ENCODE measurements at regions not wholly inside any gene's neighbourhood (a gene's known extent, or its start where the extent isn't known, plus 50 kb on each side); places are given as distances from the start of the nearest gene placed in this dataset.

DNA sequence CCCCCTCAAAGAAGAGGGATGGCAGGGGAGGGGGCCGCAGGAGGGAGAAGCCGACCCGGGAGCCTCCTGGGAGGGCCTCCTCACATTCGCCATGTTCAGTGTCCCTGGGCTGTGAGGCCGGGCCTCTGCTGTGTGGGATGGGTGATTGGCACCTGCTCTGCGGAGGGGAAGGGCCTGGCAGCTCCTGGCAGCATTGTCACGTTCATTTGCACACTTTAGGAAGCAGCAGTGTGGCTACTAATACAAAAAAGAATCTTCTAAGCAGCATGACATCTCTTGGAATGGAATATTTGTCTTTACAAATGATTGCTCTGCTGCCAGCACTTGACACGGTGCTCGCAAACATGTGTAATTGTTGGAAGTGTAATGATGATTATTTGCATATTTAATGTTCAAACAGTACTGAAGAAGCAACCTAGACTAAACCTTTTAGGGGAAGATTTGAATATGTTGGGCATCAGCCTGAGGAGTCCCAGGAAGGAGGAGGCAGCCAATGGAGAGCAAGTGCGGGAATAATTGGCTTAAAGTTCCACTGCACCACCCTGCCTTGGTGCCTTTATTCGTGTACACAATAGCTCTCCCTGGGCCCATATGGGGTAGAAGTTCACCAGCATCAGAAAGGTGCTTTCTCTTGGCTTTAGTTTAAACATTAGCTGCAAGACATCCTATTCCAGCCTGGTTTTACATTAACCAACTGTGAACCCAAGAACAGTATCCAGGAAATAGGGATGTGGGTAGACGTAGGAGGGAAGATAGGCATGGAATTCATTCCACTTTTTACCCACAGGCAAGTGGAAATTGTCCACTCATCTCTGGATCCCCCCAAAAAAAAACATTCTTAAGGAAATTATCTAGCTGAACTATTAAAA is 404.9 kb downstream of the TMEM182 start:
- no peak for DNase-seq (ENCODE audit: low read depth in 2 of 2)
- TF ChIP-seq, protein P1, sequence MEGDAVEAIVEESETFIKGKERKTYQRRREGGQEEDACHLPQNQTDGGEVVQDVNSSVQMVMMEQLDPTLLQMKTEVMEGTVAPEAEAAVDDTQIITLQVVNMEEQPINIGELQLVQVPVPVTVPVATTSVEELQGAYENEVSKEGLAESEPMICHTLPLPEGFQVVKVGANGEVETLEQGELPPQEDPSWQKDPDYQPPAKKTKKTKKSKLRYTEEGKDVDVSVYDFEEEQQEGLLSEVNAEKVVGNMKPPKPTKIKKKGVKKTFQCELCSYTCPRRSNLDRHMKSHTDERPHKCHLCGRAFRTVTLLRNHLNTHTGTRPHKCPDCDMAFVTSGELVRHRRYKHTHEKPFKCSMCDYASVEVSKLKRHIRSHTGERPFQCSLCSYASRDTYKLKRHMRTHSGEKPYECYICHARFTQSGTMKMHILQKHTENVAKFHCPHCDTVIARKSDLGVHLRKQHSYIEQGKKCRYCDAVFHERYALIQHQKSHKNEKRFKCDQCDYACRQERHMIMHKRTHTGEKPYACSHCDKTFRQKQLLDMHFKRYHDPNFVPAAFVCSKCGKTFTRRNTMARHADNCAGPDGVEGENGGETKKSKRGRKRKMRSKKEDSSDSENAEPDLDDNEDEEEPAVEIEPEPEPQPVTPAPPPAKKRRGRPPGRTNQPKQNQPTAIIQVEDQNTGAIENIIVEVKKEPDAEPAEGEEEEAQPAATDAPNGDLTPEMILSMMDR (IDR thresholded peaks at IDR 0.05; ENCODE audit: low read depth, low read length), result no peak
- no peak overlapping the region for H3K4me3 ChIP-seq (replicated peaks in 1 of 2; ENCODE audit: low read depth in 2 of 2, low read length in 2 of 2)

GRCh38 chr2:103167599-103167998 is 405.8 kb downstream of the TMEM182 start:
- no peak overlapping the region for H3K4me3 ChIP-seq (replicated peaks in 1 of 2; ENCODE audit: low read depth in 2 of 2, low read length in 2 of 2)
- no peak for DNase-seq (ENCODE audit: low read depth in 2 of 2)
- TF ChIP-seq, protein P1 (IDR thresholded peaks at IDR 0.05; ENCODE audit: low read depth, low read length), result no peak

DNA sequence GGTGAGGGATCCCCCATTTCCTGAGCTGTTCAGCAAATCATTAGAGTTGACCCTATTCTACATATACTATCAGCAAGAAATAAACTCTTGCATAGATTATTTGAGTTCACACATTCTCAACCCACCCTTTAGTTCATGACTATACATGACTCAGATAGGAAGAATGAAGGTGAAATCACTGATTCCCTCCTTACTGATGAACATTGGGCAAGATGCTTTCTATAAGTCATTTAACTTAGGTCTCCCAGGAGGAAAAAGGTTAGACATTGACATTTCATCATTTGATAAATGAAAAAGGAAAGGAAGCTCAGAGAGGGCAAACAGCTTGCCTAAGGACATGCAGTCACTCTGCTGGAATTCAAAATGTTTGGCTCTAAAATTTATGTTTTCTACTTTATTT is 408.0 kb downstream of the TMEM182 start:
- H3K4me3 ChIP-seq (replicated peaks in 1 of 2; ENCODE audit: low read depth in 2 of 2, low read length in 2 of 2), result no peak overlapping the region
- TF ChIP-seq, protein P1 (IDR thresholded peaks at IDR 0.05; ENCODE audit: low read depth, low read length), result no peak
- DNase-seq (ENCODE audit: low read depth in 2 of 2), result no peak

- no peak overlapping the region for H3K4me3 ChIP-seq (replicated peaks in 1 of 2; ENCODE audit: low read depth in 2 of 2, low read length in 2 of 2)
- TF ChIP-seq, protein P1 (IDR thresholded peaks at IDR 0.05; ENCODE audit: low read depth, low read length), result no peak
- no peak for DNase-seq (ENCODE audit: low read depth in 2 of 2)
These were observed 411.0 kb downstream of the TMEM182 start for GRCh38 chr2:103172821-103173220.

DNA sequence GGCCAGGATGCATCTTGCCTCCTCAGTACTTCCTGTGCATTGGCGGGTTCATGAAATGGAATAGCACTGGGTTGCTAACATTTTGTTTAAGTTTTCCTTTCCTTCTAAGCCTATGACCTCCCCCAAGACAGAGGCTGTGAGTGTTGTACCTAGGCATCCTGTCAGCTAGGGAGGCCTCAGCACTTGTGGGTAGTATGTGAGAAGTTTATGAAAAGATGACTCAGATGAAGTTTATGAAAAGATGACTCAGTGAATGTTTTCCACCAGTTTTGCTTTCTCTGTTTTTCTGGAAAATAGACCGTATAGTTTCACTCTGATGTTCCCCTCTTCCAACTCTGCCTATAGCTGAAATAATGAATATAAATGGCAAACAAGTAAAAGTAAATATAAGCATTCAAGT is 412.9 kb downstream of the TMEM182 start:
- TF ChIP-seq, protein P1 (IDR thresholded peaks at IDR 0.05; ENCODE audit: low read depth, low read length), result no peak
- no peak overlapping the region for H3K4me3 ChIP-seq (replicated peaks in 1 of 2; ENCODE audit: low read depth in 2 of 2, low read length in 2 of 2)
- DNase-seq (ENCODE audit: low read depth in 2 of 2), result no peak

DNA sequence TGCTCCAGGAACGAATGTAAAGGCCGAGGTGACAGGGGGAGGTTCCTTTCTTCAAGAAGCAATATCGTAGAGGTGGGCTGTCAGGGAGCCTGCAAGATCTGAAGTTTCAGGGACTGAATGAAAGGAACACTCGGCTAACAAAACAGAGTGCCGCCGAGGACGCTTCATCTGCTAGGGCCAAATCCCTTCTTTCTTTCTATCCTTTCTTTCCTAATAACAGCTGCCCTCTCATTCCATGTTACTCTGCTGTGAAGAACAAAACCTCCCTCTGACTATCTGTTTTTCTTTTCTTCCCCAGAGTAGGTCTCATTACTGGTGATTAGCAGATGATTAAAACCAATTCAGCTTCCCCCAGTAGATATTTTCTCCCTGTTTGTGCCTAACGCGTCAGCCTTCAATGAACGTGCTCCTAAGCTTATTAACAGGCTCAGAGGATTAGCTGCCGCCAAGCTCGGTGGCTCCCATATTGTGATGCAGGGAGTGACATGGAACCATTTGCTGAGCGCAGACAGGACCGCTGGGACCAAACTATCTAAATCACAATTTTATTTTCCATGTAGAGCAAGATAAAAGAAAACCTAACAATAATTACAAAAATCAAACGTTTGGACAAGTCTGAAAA is 414.6 kb downstream of the TMEM182 start:
- H3K4me3 ChIP-seq (replicated peaks in 1 of 2; ENCODE audit: low read depth in 2 of 2, low read length in 2 of 2), result no peak overlapping the region
- TF ChIP-seq, protein P1 (IDR thresholded peaks at IDR 0.05; ENCODE audit: low read depth, low read length), result no peak
- no peak for DNase-seq (ENCODE audit: low read depth in 2 of 2)
